A172 (cell line): ENCODE measurements at regions not wholly inside any gene's neighbourhood (a gene's known extent, or its start where the extent isn't known, plus 50 kb on each side); places are given as distances from the start of the nearest gene placed in this dataset.
"Not testable (repeated sequence)": the region's sequence is repeated elsewhere in the genome, so short reads cannot be mapped to it uniquely, and the experiment has no call there.

Experiments
- DNase-seq: peaks from one replicate; pipeline ENCODE4 v3.0.0-alpha.2; 2015; ENCODE audit warnings: low spot score

DNA sequence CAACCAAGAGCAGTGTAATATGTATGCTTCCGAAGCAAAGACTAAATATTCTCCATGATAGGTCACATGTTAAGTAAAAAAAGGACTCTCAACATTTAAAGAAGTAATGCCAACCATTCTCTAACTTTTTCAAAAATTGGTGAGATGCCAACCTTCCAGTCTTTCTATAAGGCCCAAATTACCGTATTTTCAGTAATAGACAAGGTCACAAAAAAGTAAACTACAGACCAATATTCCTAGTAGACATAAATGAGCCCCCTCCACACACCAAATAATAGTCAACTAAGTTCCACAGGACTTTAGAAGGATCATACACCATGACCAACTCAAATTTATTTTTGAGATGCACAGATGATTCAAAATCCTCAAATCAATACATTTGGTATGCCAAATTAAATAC, 867.4 kb downstream of the TMEM121 start:
- no peak for DNase-seq

- no peak for DNase-seq
Observed at GRCh38 chr14:106395456-106396050, 869.2 kb downstream of the TMEM121 start.

- DNase-seq: no peak
Observed at GRCh38 chr14:106396999-106397398, 870.6 kb downstream of the TMEM121 start.

DNA sequence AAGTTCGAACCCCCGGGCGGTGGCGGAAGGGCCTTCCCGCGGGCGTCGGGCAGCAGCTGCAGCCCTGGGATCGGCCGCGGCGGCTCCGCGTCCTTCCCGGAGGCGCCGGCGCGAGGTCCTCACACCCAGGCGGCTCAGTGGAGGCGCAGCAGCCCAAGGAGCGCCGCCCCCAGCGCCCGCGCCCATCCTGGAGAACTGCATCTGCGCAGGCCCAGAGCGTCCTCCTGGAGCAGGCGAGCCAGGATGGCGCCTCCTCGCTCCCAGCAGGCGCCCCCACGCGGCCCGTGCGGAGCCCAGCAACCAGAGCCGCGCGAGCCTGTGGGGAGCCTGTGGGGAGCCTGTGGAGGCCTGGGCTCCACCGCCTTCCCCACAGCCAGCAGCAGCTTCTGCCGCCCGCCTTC, 872.5 kb downstream of the TMEM121 start:
- not testable (repeated sequence) for DNase-seq

GRCh38 chr14:106401316-106401715, 874.9 kb downstream of the TMEM121 start:
- DNase-seq: not testable (repeated sequence)

DNA sequence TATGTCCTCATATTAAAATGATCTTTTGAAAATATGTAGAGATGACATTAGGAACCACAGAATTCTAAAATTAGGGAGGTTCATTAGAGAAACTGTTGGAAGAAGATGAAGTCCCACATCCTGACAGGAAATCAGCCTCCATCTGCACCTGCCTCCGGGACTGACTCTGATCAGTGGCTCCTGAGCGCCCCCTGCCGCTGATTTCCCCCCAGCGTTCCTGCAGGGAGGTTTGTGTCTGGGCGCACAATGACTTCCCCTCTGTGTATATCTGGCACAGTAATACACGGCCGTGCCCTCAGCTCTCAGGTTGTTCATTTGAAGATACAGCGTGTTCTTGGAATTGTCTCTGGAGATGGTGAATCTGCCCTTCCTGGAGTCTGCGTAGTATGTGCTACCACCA, 883.8 kb downstream of the TMEM121 start:
- not testable (repeated sequence) for DNase-seq

- no peak for DNase-seq
Observed at GRCh38 chr14:106414464-106414863, 888.1 kb downstream of the TMEM121 start.

DNA sequence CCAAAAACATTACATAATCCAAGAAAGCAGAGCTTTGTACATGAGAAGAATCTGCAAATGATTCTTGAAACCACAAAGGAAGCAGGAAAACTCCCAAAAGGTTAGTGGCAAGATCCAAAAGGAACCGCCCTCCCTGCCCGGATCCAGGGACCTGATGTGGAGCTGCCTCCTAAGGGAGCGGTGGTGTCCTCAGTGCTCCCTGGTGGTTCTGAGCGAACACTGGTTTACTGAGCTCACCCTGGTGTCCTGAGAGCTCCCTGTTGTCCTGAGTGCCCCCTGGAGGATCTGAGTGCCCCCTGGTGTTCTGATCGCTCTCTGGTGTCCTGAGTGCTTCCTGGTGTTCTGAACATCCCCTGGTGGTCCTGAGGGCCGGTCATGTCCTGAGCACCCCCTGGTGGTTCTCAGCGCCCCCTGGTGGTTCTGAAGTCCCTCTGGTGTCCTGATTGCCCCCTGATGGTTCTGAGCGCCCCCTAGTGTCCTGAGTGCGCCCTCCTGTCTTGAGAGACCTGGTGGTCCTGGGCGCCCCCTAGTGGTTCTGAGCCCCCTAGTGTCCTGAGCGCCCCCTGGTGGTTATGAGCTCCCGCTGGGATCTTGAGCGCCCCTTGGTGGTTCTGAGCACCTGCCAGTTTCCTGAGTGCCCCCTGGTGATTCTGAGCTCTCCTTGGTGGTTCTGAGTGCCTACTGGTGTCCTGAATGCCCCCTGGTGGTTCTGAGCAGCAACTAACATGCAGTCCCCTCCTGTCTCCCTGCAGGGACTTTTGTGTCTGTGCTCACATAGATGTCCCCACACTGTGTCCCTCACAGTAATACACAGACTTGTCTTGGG, 891.1 kb downstream of the TMEM121 start:
- peak; percentile 7 for DNase-seq

DNA sequence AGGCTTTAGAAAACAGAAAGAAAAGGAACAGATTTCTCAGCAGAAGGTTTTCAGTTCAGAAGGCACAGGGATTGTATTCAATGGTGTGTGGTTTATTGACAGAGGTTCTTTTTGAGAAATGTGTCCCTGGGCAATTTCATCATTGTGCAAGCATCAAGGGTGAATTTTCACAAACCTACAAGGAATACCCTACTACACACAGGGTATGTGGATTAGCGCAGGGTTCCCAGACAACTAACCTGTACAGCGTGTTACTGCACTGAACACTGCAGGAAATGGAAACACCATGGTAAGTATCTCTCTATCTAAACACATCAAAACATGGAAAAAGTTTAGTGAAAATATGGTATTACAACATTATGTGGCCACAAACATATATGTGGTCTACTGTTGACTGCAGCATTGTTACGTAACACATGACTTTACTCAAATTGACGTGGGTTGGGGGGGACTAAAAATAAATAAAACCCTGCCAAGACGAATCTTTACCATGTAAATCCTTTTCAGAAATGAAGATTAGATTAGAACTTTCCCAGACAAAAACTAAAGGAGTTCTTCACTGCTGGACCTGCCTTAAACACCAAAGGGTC, 893.1 kb downstream of the TMEM121 start:
- DNase-seq: no peak

DNA sequence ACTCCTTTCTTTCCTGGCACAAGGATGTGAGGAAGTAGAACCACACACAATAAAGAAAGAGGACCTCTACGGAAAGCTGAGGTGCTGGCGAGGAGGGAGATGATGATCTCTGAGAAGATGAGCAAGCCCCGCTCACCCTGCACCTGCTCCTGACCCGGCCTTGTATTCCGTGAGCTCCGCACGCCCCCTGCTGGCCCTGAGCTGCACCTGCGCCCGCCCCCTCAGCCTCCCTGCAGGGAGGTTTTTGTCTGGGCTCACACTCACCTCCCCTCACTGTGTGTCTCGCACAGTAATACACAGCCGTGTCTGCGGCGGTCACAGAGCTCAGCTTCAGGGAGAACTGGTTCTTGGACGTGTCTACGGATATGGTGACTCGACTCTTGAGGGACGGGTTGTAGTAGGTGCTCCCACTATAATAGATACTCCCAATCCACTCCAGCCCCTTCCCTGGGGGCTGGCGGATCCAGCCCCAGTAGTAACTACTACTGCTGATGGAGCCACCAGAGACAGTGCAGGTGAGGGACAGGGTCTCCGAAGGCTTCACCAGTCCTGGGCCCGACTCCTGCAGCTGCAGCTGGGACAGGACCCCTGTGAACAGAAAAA, 895.1 kb downstream of the TMEM121 start:
- DNase-seq: not testable (repeated sequence)

- DNase-seq: no peak
Observed at GRCh38 chr14:106422066-106422465, 895.7 kb downstream of the TMEM121 start.

- not testable (repeated sequence) for DNase-seq
Observed at GRCh38 chr14:106425150-106425549, 898.8 kb downstream of the TMEM121 start.

DNA sequence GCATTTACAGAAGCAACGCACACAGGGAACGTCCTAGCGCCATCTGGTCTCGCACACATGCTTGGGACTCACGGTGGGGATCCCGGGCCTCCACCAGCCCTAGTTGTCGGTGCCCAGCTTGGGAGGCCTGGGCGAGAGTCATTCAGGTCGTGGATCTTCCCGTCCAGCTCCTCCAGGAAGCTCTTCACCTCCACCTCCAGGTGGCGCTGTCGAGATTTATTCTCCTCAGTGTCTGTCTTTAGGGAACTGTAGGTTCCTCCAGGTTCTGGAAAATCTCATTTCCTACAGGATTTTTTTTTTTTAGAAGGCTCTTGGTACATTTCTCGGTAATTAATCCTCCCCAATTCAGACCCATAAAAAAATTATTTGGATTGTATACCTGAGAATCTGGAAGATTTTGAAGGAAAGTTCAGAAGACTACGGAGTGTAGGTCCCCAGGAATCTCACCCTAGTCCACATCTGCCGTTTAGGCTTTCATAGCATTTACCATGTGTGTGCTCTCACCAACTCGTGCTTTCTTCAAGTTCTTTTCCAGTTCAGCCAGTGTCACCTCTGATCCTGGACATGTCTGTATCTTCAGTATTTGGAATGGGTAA, 910.0 kb downstream of the TMEM121 start:
- no peak for DNase-seq

GRCh38 chr14:106442857-106443256, 916.5 kb downstream of the TMEM121 start:
- no peak for DNase-seq

DNA sequence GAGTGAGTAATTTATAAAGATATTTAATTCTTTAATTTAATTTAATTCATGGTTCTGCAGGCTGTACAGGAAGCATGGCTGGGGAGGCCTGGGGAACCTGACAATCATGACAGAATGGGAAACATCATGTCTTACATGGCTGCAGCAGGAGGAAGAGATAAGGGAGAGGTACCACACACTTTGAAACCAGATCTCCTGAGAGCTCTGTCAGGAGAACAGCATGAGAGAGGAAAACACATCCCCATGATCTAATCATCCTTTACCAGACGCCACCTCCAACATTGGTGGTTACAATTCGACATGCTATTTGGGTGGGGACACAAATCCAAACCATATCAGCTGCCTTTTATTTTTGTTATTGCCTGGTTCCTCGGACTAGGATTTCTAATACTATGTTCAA, 928.6 kb downstream of the TMEM121 start:
- no peak for DNase-seq

GRCh38 chr14:106459971-106460730, 933.8 kb downstream of the TMEM121 start:
- DNase-seq: peak; percentile 4

- no peak for DNase-seq
Observed at GRCh38 chr14:106460916-106461315, 934.5 kb downstream of the TMEM121 start.

DNA sequence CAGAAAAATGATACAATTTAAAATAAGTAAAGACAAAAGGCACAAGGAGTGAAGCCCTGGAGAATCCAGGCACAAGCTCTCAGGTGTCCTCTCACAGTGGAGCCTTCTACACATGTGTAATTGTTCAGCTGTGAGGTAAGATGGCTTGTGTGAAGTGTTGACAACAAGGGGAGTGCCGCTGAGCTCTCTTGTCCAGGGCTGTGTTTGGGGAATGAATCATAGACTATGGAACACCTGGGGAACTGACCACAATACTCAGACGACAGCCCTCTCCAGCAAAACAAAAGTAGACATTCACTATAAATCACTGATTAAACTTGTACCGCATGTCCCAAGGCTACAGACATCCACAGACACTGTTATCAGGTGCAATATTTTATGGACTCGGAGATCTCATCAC, 940.1 kb downstream of the TMEM121 start:
- DNase-seq: not testable (repeated sequence)

DNA sequence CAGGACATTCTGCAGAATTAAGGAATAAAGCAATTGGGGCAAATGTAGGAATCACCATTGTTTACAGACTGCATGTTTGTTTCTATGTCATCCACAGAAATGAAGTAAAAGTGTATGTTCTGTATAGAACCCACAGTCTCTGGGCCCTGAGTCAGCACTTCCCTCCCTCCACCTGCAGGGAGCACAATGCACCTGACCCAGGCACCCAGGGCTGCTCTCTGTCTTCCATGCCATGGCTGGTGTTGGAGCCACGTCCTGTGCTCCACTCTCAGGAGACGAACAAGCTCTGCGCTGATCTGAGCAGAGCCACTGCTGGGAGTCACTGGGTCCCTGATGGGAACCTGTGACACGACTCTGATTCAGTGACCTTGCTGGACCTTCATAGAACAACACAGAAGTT, 942.5 kb downstream of the TMEM121 start:
- not testable (repeated sequence) for DNase-seq

GRCh38 chr14:106470028-106470427, 943.6 kb downstream of the TMEM121 start:
- not testable (repeated sequence) for DNase-seq

DNA sequence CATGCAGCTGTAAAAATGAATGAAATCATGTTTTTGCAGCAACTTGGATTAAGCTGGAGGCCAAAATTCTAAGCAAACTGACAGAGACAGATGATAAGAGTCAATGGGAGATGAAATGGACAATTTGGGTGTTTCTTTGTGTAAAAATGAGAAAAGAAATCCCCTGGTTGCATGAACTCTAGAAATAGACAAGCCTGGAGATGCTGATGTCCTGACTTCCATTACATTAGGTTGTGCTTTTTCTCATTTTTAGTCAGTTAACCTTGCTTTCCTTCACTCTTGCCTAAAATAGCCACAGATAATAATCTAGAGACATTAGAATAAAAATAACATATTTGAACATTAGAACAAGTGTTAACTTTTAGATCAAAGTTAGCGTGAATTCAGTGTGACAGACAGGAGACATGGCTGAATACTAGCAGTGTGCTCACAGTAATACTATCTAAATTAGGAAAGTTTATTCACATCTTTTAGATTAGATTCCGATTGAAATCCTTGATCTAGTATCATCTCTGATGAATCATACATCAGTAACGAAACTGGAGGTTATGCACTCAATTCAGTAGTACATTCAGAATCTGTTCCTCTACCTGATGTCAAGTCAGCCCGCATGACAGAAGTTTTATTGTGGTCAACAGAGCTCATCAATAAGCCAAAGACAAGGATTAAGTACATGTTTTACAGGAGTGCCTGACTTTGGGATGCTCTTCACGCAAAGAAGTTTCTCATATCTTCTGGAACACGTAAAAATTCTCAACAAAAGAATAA, 948.1 kb downstream of the TMEM121 start:
- DNase-seq: not testable (repeated sequence)
